Kidney (tissue), 13 donors: ENCODE measurements at regions not wholly inside any gene's neighbourhood (a gene's known extent, or its start where the extent isn't known, plus 50 kb on each side); places are given as distances from the start of the nearest gene placed in this dataset.

Experiments used
- DNase-seq, 5 donors: peaks; one replicate each; pipeline ENCODE4 v3.0.0-alpha.2; 2013 to 2020
- FAIRE-seq: peaks from 2 replicates; lab custom pipeline; 2012; peaks lifted over from hg19 to GRCh38; lab: Jason Lieb, UNC
- H3K27ac ChIP-seq, 2 donors: one replicate each; pipeline ENCODE4 v1.7.0; 2013; ENCODE audit warnings: low read depth in 2 of 2, low read length in 2 of 2, inconsistent platforms in 1 of 2
- H3K27me3 ChIP-seq: one replicate; pipeline ENCODE4 v1.7.1; 2013; ENCODE audit warnings: low read length, inconsistent platforms; ENCODE audit not compliant: control insufficient read depth, insufficient read depth
- H3K36me3 ChIP-seq, 3 donors: one replicate each; pipeline versions ENCODE4 v1.7.0 to v1.7.1; 2013; ENCODE audit warnings: low read length in 3 of 3, control low read depth in 1 of 3, inconsistent platforms in 1 of 3; ENCODE audit not compliant: insufficient read depth in 3 of 3, control insufficient read depth in 2 of 3
- H3K4me1 ChIP-seq, 3 donors: one replicate each; pipeline versions ENCODE4 v1.7.0 to v1.7.1; 2013; ENCODE audit warnings: low read length in 3 of 3, inconsistent platforms in 1 of 3, low read depth in 1 of 3; ENCODE audit not compliant: control insufficient read depth in 2 of 3, insufficient read depth in 2 of 3
- H3K4me3 ChIP-seq, 3 donors: one replicate each; pipeline versions ENCODE4 v1.7.0 to v1.8.1; 2013; ENCODE audit warnings: low read length in 3 of 3, control low read depth in 1 of 3, inconsistent platforms in 1 of 3
- H3K9ac ChIP-seq, 3 donors: one replicate each; pipeline versions ENCODE4 v1.7.0 to v1.7.1; 2013; ENCODE audit warnings: low read length in 3 of 3, control low read depth in 1 of 3, inconsistent platforms in 1 of 3
- H3K9me3 ChIP-seq, 3 donors: one replicate each; pipeline versions ENCODE4 v1.7.0 to v1.7.1; 2013; ENCODE audit warnings: low read length in 3 of 3, control low read depth in 1 of 3, inconsistent platforms in 1 of 3; ENCODE audit not compliant: control insufficient read depth in 2 of 3, insufficient read depth in 1 of 3
- CTCF ChIP-seq: IDR thresholded peaks from 3 replicates; pipeline ENCODE4 v1.5.1; 2012; ENCODE audit warnings: mild to moderate bottlenecking, moderate library complexity, borderline replicate concordance; ENCODE audit not compliant: insufficient read depth; ENCODE audit errors: extremely low read depth
- intact Hi-C: fragments of 100-400 bp; cut with DNase I; formaldehyde crosslinking; loops from one replicate; pipeline ENCODE4 v1.11.1; 2022
- donor health status: control.
- donor health status: control.
- donor health status: control.
- donor health status: control.
- donor health status: control.
- donor health status: DM: yes; HTN: yes; CAD: no.
- donor health status: Normal renal cell carcinoma (clear cell type).

DNA sequence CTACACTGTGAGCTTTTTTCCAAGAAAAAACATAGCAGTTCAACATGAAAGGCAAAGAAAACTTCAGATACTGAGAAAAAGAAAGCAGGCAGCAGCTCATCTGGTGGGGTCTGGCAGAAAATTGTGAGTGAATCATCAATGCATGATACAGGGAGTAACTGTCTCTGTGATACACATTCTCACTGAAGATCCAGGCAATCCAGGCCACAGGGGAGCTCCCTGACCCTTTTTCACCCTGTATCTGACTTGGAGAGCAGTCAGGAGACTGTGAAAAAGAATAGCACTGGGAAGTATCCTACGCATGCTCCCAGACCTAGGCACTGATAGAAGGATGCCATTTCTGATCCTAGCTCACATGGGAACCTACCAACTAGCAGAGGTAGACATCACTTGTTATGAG lies 269.8 kb downstream of the MBNL1 start:
- no peak for DNase-seq
- no peaks in the 10 kb centered on the region for H3K9me3 ChIP-seq
- TF ChIP-seq CTCF: no peak
- no peaks in the 10 kb centered on the region for H3K36me3 ChIP-seq
- no peaks in the 10 kb centered on the region for H3K4me1 ChIP-seq
- no peak overlapping the region for H3K9ac ChIP-seq
- no peak overlapping the region for H3K4me3 ChIP-seq
- no peak for FAIRE-seq
- intact Hi-C loops: no loop called here
- H3K27me3 ChIP-seq: no peaks in the 10 kb centered on the region
- no peak overlapping the region for H3K27ac ChIP-seq

DNA sequence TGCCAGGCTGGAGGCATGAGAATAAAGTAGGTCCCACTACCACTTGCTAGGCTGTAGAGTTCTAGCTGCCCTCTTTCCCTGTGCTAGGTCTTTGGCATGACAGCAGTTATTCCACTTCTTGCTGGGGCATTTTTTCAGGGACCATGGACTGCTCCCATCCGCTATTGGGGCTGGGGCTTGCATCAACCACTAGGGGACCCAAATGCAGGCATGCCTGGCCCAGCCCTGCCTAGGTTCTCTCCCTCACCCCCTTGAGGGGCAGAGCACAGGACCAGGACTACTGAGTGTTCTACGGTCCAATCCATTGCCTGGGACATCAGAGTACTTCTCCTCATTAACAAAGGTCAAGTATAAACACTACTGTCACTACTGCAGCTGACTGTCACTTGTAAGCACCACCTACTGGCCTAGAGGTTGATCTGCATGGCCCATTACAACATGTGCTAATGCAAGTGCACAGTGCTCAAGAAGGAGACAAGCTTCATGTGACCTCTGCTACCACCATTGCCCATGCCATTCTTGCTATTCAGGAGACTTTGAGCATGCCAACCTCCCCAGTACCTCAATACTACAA lies 270.5 kb downstream of the MBNL1 start:
- no peak overlapping the region for H3K4me3 ChIP-seq
- H3K4me1 ChIP-seq: no peaks in the 10 kb centered on the region
- H3K9me3 ChIP-seq: no peaks in the 10 kb centered on the region
- intact Hi-C loops: no loop called here
- no peak for DNase-seq
- no peak overlapping the region for H3K9ac ChIP-seq
- no peaks in the 10 kb centered on the region for H3K36me3 ChIP-seq
- no peak for FAIRE-seq
- H3K27me3 ChIP-seq: no peaks in the 10 kb centered on the region
- TF ChIP-seq CTCF: no peak
- no peak overlapping the region for H3K27ac ChIP-seq

DNA sequence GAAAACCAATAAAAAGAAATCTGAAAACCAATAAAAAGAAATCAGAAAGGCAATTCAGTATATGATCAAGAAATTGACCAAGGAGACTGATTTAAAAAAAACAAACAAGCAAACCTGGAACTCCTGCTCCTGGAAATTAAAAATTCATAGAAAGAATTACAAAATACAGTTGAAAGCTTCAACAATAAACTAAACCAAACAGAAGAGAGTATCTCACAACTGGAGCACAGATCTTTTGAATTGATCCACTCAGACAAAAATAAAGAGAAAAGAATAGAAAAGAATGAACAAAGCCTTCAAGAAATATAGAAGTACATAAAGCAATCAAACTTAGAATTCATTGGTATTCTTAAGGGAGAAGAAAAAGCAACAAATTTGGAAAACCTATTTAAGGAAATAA lies 271.4 kb downstream of the MBNL1 start:
- Histone ChIP-seq H3K4me3 (no peak overlapping the region), H3K27ac (no peak overlapping the region), H3K36me3 (no peaks in the 10 kb centered on the region), H3K4me1 (no peaks in the 10 kb centered on the region), H3K9me3 (no peaks in the 10 kb centered on the region), H3K9ac (no peak overlapping the region), H3K27me3 (no peaks in the 10 kb centered on the region)
- FAIRE-seq: no peak
- DNase-seq: no peak
- TF ChIP-seq CTCF: no peak
- intact Hi-C loops: no loop called here

DNA sequence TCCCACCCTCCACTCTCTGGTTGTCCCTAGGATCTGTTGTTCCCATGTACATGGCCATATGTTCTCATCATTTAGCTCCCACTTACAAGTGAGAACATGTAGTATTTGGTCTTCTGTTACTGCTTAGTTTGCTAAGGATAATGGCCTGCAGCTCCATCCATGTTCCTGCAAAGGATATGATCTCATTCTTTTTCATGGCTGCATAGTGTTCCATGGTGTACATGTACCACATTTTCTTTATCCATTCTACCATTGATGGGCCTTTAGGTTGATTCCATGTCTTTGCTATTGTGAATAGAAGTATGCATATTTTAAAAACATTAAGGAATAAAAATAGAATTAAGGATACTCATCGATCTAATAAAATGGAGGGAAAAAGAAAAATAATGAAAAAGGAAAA lies 278.4 kb downstream of the MBNL1 start:
- intact Hi-C loops: no loop called here
- Histone ChIP-seq H3K27ac (no peak overlapping the region), H3K27me3 (no peaks in the 10 kb centered on the region), H3K4me3 (no peak overlapping the region), H3K36me3 (no peaks in the 10 kb centered on the region), H3K9me3 (no peaks in the 10 kb centered on the region), H3K4me1 (no peaks in the 10 kb centered on the region), H3K9ac (no peak overlapping the region)
- DNase-seq (no peak), FAIRE-seq (no peak)
- TF ChIP-seq CTCF: no peak
